Endothelial cell of umbilical vein (primary cell): ENCODE measurements at regions not wholly inside any gene's neighbourhood (a gene's known extent, or its start where the extent isn't known, plus 50 kb on each side); places are given as distances from the start of the nearest gene placed in this dataset.

Experiments used
- BruUV-seq: library from RNA; stranded (reverse); fragments of 400-500 nt; replicated peaks from 2 replicates; lab custom pipeline; 2021; lab: Mats Ljungman, UMichigan
- CTCF ChIA-PET: fragments of 300-600, 350-600 bp; sonication (Branson Sonifier 250); formaldehyde crosslinking; loops from one replicate; lab custom pipeline; 2021; ENCODE audit warnings: antibody characterized with exemption, inconsistent platforms; lab: Charles Lee
- POLR2A ChIA-PET: fragments of 300-600, 350-600 bp; sonication (Branson Sonifier 250); formaldehyde crosslinking; loops from one replicate; lab custom pipeline; 2021; ENCODE audit warnings: antibody characterized with exemption, inconsistent platforms; lab: Charles Lee
- DNase-seq: peaks from one replicate; pipeline ENCODE4 v3.0.0-alpha.2; 2011; ENCODE audit warnings: low read depth, low spot score
- FAIRE-seq: peaks from 2 replicates; lab custom pipeline; 2011; peaks lifted over from hg19 to GRCh38; lab: Jason Lieb, UNC
- H2AFZ ChIP-seq: 2 replicates; pipeline ENCODE4 v1.6.0; 2012; ENCODE audit warnings: low read depth, low read length, control low read depth, inconsistent platforms
- H3K27ac ChIP-seq: 2 replicates; pipeline ENCODE4 v1.5.1; 2011; ENCODE audit warnings: low read depth, mild to moderate bottlenecking, control low read depth, low read length, moderate library complexity; ENCODE audit not compliant: insufficient read depth
- H3K27me3 ChIP-seq, 2 experiments: 2 replicates each; pipeline versions ENCODE4 v1.6.0 to v1.6.1; 2011; ENCODE audit warnings: low read length in 2 of 2, mixed read lengths in 1 of 2; ENCODE audit not compliant: control insufficient read depth in 2 of 2, insufficient read depth in 2 of 2
- H3K36me3 ChIP-seq, 2 experiments: 2 replicates in 1 of 2; 3 replicates in 1 of 2; pipeline ENCODE4 v1.5.1; 2011; ENCODE audit warnings: low read length in 2 of 2, mild to moderate bottlenecking in 1 of 2, moderate library complexity in 1 of 2; ENCODE audit not compliant: control insufficient read depth in 2 of 2, insufficient read depth in 2 of 2; ENCODE audit errors: extremely low read depth in 1 of 2
- H3K4me1 ChIP-seq: 3 replicates; pipeline ENCODE4 v1.5.1; 2011; ENCODE audit warnings: mild to moderate bottlenecking, low read length; ENCODE audit not compliant: control insufficient read depth, insufficient read depth; ENCODE audit errors: extremely low read depth
- H3K4me2 ChIP-seq: 2 replicates; pipeline ENCODE4 v1.6.1; 2011; ENCODE audit warnings: low read length, control low read depth, mixed read lengths; ENCODE audit not compliant: insufficient read depth
- H3K4me3 ChIP-seq, 3 experiments: fragments of 200-600 bp in 1 of 3; sonication (generic), shearing (Covaris generic) in 1 of 3; replicated peaks in 1 of 3; 2 replicates each; pipeline ENCODE4 v1.5.1; 2011 to 2016; ENCODE audit warnings: control low read depth in 3 of 3, low read length in 3 of 3, mild to moderate bottlenecking in 2 of 3, inconsistent platforms in 1 of 3, low read depth in 1 of 3, moderate library complexity in 1 of 3; ENCODE audit not compliant: insufficient read depth in 1 of 3
- H3K79me2 ChIP-seq: 2 replicates; pipeline ENCODE4 v1.6.0; 2012; ENCODE audit warnings: low read length, inconsistent platforms; ENCODE audit not compliant: control insufficient read depth, insufficient read depth
- H3K9ac ChIP-seq: replicated peaks from 2 replicates; pipeline ENCODE3; 2011; ENCODE audit warnings: low read length, control low read depth; ENCODE audit not compliant: insufficient read depth; ENCODE audit errors: extremely low read depth
- H3K9me1 ChIP-seq: replicated peaks from 3 replicates; pipeline ENCODE4 v1.6.0; 2011; ENCODE audit warnings: mild to moderate bottlenecking, low read length; ENCODE audit not compliant: control insufficient read depth, insufficient read depth; ENCODE audit errors: extremely low read depth
- H3K9me3 ChIP-seq: replicated peaks from 2 replicates; pipeline ENCODE4 v1.5.1; 2012; ENCODE audit warnings: low read length, inconsistent platforms; ENCODE audit not compliant: control insufficient read depth, insufficient read depth
- H4K20me1 ChIP-seq: replicated peaks from 2 replicates; pipeline ENCODE3; 2011; ENCODE audit warnings: mild to moderate bottlenecking, low read length; ENCODE audit not compliant: control insufficient read depth, insufficient read depth; ENCODE audit errors: extremely low read depth
- EZH2 ChIP-seq: IDR thresholded peaks from 2 replicates; pipeline ENCODE4 v1.6.1; 2012; ENCODE audit warnings: borderline replicate concordance, low read depth, mild to moderate bottlenecking, moderate library complexity, low read length, inconsistent platforms; ENCODE audit not compliant: severe bottlenecking
- FOS ChIP-seq: IDR thresholded peaks from 2 replicates; pipeline ENCODE4 v1.6.1; 2011; ENCODE audit warnings: mild to moderate bottlenecking, low read length, moderate library complexity, borderline replicate concordance; ENCODE audit not compliant: insufficient read depth
- GATA2 ChIP-seq: IDR thresholded peaks from 2 replicates; pipeline ENCODE4 v1.7.0; 2011; ENCODE audit warnings: low read depth, mild to moderate bottlenecking, moderate library complexity, mixed read lengths, low read length; ENCODE audit not compliant: insufficient read length, insufficient read depth
- JUN ChIP-seq: IDR thresholded peaks from 2 replicates; pipeline ENCODE4 v1.6.1; 2011; ENCODE audit warnings: borderline replicate concordance, low read depth; ENCODE audit not compliant: insufficient read length, insufficient read depth
- MAX ChIP-seq: IDR thresholded peaks from 2 replicates; pipeline ENCODE4 v1.6.1; 2011; ENCODE audit not compliant: insufficient read depth, insufficient read length
- MYC ChIP-seq: IDR thresholded peaks from one replicate; pipeline ENCODE4 v1.6.1; 2011; ENCODE audit warnings: mild to moderate bottlenecking, low read depth, low read length
- POLR2A ChIP-seq: IDR thresholded peaks from 2 replicates; pipeline ENCODE4 v1.6.1; 2012; ENCODE audit warnings: low read depth, mild to moderate bottlenecking, control low read depth, low read length
- POLR2AphosphoS5 ChIP-seq: IDR thresholded peaks from 2 replicates; pipeline ENCODE4 v1.6.1; 2012; ENCODE audit warnings: low read depth, mild to moderate bottlenecking, control low read depth, low read length, moderate library complexity; ENCODE audit not compliant: insufficient read depth
- dilution Hi-C: fragments of 300-500 bp; cut with MboI; formaldehyde crosslinking; loops from one replicate; pipeline ENCODE4 v1.15.0; 2019; ENCODE audit warnings: low sequenced_read_pairs; ENCODE audit not compliant: extremely low pct_ligation_motif_present
- intact Hi-C: fragments of 100-400 bp; cut with micrococcal nuclease; formaldehyde crosslinking; loops from one replicate; pipeline ENCODE4 v1.10.0; 2022
- TF ChIP-seq, protein P1 (sequence below), 2 donors: IDR thresholded peaks; 1 replicate in 1 of 2; 2 replicates in 1 of 2; pipeline ENCODE4 v1.5.1; 2011; ENCODE audit warnings: low read length in 2 of 2, mild to moderate bottlenecking in 2 of 2, moderate library complexity in 2 of 2, control low read depth in 1 of 2, inconsistent platforms in 1 of 2, low read depth in 1 of 2; ENCODE audit not compliant: insufficient read depth in 1 of 2; ENCODE audit errors: extremely low read depth in 1 of 2

DNA sequence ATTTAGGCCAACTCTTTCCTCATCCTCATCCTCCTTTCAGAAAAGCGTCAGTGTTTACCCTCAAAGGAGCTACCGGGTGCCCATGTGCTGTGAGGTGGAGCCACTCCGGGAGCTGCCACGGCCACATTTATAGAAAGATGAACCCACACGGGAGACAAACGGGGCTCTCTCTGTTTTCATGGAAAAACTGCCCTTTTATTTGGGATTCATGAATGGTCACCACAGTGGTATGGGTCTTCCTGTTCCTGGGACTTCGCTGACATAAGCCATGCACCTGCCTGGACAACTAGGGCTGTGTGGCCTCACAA, 224.2 kb downstream of the ZIC5 start:
- FAIRE-seq (no peak), DNase-seq (no peak)
- intact Hi-C loops = no loop called here

DNA sequence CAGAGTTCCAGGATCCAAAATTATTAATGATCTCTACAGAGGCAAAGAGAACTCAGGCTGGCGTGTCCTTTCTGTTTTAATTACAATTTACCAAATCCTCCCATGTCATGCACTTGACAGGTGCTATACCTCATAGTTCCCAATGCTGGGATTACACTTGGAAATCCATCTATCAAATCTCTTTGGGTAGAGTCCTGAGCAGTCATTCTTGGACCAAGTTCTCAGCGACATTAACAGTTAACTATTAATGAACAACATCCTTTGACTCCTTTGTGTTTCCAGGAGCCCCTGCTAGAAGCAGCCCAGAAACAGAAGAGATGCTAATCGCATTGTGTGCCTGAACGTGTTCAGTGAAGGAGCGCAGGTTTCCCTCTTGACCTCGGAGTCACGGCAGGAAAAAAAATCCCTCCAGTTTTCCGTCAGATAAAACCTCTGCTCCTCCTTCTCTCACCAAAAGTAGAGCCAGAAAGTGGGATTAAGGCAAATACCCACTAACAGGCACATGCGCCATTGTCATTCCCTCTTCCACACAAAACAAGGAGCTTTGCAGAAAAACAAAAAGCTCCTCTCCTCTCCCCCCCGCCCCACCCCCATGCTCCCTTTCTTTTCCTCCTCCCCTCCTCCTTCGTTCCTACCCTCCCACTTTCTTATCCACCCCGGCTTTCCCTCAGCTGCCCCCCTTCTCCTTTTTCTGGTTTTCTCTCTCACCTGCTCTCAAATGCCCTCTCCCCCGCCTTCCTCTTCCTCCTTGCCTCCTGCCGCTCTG, 224.7 kb downstream of the ZIC5 start:
- Histone ChIP-seq H3K4me2 (no peak overlapping the region), H3K79me2 (no peaks in the 10 kb centered on the region), H3K9me3 (no peaks in the 10 kb centered on the region), H2AFZ (no peak overlapping the region), H3K4me3 (no peak overlapping the region), H3K27me3 (peaks cover 8 to 9% of the 10 kb centered on the region in 2 experiments), H3K9me1 (no peaks in the 10 kb centered on the region), H3K9ac (no peak overlapping the region), H4K20me1 (no peaks in the 10 kb centered on the region), H3K36me3 (no peaks in the 10 kb centered on the region), H3K4me1 (no peaks in the 10 kb centered on the region), H3K27ac (no peak overlapping the region)
- intact Hi-C loops = no loop called here
- ChIA-PET CTCF (no interaction called here), POLR2A (no interaction called here)
- FAIRE-seq (no peak), DNase-seq (no peak)
- dilution Hi-C loops = no loop called here
- TF ChIP-seq EZH2 (no peak), POLR2A (no peak), MAX (no peak), JUN (no peak), GATA2 (no peak), FOS (no peak), MYC (no peak), POLR2AphosphoS5 (no peak)
- TF ChIP-seq, protein P1, sequence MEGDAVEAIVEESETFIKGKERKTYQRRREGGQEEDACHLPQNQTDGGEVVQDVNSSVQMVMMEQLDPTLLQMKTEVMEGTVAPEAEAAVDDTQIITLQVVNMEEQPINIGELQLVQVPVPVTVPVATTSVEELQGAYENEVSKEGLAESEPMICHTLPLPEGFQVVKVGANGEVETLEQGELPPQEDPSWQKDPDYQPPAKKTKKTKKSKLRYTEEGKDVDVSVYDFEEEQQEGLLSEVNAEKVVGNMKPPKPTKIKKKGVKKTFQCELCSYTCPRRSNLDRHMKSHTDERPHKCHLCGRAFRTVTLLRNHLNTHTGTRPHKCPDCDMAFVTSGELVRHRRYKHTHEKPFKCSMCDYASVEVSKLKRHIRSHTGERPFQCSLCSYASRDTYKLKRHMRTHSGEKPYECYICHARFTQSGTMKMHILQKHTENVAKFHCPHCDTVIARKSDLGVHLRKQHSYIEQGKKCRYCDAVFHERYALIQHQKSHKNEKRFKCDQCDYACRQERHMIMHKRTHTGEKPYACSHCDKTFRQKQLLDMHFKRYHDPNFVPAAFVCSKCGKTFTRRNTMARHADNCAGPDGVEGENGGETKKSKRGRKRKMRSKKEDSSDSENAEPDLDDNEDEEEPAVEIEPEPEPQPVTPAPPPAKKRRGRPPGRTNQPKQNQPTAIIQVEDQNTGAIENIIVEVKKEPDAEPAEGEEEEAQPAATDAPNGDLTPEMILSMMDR (IDR thresholded peaks at IDR 0.05; ENCODE audit: extremely low read depth in 1 of 2, insufficient read depth in 1 of 2, low read depth in 1 of 2, low read length in 2 of 2) = no peak
- no TSS peak for BruUV-seq

More for the DNA sequence above, 224.2 kb downstream of the ZIC5 start:
- H3K4me2 ChIP-seq = no peak overlapping the region
- no peak overlapping the region for H3K27ac ChIP-seq
- POLR2A ChIA-PET = no interaction called here
- no peak for TF ChIP-seq FOS
- dilution Hi-C loops = no loop called here
- H3K4me1 ChIP-seq = no peaks in the 10 kb centered on the region
- H3K36me3 ChIP-seq = no peaks in the 10 kb centered on the region
- peaks cover 6 to 8% of the 10 kb centered on the region in 2 experiments for H3K27me3 ChIP-seq
- H3K4me3 ChIP-seq = no peak overlapping the region
- H3K79me2 ChIP-seq = no peaks in the 10 kb centered on the region
- no peak overlapping the region for H3K9ac ChIP-seq
- no peaks in the 10 kb centered on the region for H3K9me3 ChIP-seq
- no peaks in the 10 kb centered on the region for H4K20me1 ChIP-seq
- H2AFZ ChIP-seq = no peak overlapping the region
- CTCF ChIA-PET = no interaction called here
- BruUV-seq = no TSS peak
- no peaks in the 10 kb centered on the region for H3K9me1 ChIP-seq
